Uterus (tissue), 2 donors: ENCODE measurements at regions not wholly inside any gene's neighbourhood (a gene's known extent, or its start where the extent isn't known, plus 50 kb on each side); places are given as distances from the start of the nearest gene placed in this dataset.

ENCODE experiments used
- POLR2A ChIP-seq, 2 donors: fragments of 450-650 bp; IDR thresholded peaks; one replicate each; pipeline ENCODE4 v1.6.1; 2016; ENCODE audit warnings: antibody characterized with exemption in 2 of 2, mild to moderate bottlenecking in 1 of 2, moderate library complexity in 1 of 2
- TF ChIP-seq, protein P1 (sequence below), 4 experiments: fragments of 200-600 bp in 2 of 4; fragments of 450-650 bp in 2 of 4; sonication (generic) in 2 of 4; IDR thresholded peaks; one replicate each; pipeline ENCODE4 v1.5.1; 2016 to 2019; ENCODE audit warnings: antibody characterized with exemption in 4 of 4, mild to moderate bottlenecking in 2 of 4, moderate library complexity in 1 of 4

DNA sequence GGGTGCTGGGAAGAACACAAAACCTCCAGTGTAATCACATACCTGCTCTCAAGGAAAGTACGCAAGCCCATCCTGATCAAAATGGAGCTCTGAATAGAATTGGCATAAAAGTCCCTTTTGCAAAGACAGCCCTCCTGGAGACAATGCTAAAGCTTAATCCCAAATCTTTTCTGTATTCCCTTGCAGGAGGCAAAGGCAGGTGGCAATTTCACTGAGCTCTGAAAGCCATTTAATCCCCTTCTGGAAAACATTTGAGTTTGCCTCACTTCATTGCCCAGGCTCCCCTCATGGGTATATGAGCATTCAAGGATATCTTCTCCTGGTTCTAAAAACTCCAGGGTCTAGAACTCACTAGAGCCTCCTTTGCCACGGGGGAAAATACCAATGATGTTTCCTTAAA is 310.2 kb upstream of the CNR1 start:
- TF ChIP-seq, protein P1, sequence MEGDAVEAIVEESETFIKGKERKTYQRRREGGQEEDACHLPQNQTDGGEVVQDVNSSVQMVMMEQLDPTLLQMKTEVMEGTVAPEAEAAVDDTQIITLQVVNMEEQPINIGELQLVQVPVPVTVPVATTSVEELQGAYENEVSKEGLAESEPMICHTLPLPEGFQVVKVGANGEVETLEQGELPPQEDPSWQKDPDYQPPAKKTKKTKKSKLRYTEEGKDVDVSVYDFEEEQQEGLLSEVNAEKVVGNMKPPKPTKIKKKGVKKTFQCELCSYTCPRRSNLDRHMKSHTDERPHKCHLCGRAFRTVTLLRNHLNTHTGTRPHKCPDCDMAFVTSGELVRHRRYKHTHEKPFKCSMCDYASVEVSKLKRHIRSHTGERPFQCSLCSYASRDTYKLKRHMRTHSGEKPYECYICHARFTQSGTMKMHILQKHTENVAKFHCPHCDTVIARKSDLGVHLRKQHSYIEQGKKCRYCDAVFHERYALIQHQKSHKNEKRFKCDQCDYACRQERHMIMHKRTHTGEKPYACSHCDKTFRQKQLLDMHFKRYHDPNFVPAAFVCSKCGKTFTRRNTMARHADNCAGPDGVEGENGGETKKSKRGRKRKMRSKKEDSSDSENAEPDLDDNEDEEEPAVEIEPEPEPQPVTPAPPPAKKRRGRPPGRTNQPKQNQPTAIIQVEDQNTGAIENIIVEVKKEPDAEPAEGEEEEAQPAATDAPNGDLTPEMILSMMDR (IDR thresholded peaks at IDR 0.05) = no peak
- TF ChIP-seq POLR2A (IDR thresholded peaks at IDR 0.05) = no peak
